Left hindlimb (tissue), 1 donor: ENCODE measurements at regions not wholly inside any gene's neighbourhood (a gene's known extent, or its start where the extent isn't known, plus 50 kb on each side); places are given as distances from the start of the nearest gene placed in this dataset.
A peak's percentile ranks its signal among the peaks of the same experiment; 100 is the strongest.
"Not testable (repeated sequence)": the region's sequence is repeated elsewhere in the genome, so short reads cannot be mapped to it uniquely, and the experiment has no call there.

ENCODE experiments used
- DNase-seq: peaks from one replicate; pipeline ENCODE4 v3.0.0-alpha.2; 2018

- no peak for DNase-seq
Observed at GRCh38 chr1:178020968-178021640, 51.2 kb upstream of the SEC16B start.

- no peak for DNase-seq
Observed at GRCh38 chr1:178021950-178022349, 52.1 kb upstream of the SEC16B start.

- DNase-seq, result no peak
Observed at GRCh38 chr1:178023181-178023618, 53.3 kb upstream of the SEC16B start.

DNA sequence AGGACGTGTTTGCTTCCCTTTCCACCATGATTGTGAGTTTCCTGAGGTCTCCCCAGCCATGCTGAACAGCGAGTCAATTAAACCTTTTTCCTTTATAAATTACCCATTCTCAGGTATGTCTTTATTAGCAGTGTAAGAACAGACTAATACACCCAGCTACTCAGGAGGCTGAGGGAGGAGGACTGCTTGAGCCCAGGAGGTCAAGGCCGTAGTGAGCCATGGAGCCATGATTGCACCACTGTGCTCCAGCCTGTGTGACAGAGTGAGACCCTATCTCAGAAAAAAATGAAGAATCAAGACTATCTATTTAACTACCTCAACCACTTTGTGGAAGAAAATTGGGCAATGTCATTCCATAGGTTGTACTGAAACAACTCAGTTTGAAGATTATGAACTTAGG, 54.6 kb upstream of the SEC16B start:
- no peak for DNase-seq

DNA sequence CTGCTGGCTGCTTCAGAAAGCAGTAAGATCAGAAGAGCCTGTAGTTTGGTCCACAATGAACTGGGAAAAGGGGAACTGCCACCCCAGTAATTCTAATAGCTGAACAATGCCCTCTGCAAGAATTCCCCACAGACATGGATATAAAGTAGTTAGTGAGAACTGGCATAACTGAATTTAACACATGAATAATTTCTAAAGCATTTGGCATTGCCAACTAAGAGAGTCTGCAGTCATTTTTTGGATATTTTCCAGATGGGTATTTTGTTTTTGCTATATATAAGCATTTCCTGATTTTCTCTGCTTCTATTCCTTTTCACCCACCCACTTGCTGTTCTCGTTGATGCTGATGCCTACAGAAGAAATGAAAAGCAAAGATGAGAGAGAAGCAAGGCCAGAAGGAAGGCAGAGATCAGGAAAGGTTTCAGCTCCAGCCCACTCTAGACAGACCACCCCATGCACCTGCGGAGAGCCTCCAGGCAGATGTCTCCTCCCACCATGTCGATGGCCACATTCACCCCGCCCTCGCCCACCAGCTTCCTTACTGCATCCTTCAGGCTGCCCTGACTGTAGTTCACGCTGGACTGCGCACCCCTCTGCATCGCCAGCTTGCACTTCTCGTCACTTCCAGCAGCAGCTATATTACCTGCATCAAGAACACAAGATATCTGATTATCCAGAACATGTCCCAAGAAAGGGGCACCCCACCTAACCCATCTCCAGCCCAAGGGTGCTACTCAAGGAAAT, 55.9 kb upstream of the SEC16B start:
- DNase-seq, result no peak

- no peak for DNase-seq
Observed at GRCh38 chr1:178028841-178029481, 59.1 kb upstream of the SEC16B start.

- DNase-seq, result no peak
Observed at GRCh38 chr1:178030467-178030866, 60.6 kb upstream of the SEC16B start.

GRCh38 chr1:178031856-178032320, 62.0 kb upstream of the RASAL2 start:
- DNase-seq, result peak; percentile 74

- no peak for DNase-seq
Observed at GRCh38 chr1:178033019-178033418, 60.9 kb upstream of the RASAL2 start.

- DNase-seq, result no peak
Observed at GRCh38 chr1:178034676-178035075, 59.2 kb upstream of the RASAL2 start.

DNA sequence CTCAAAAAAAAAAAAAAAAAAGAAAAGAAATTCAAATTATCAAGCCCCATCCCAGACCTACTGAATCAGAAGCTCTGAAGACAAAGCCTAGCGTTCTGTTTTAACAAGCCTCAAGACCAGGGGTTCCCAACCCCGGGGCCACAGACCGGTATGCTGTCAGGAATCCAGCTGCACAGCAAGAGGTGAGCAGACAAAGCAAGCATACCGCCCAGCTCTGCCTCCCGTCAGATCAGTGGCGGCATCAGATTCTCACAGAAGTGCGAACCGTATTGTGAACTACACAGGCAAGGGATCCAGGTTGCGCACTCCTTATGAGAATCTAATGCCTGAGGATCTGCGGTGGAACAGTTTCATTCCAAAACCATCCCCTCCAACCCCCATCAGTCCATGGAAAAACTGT, 57.8 kb upstream of the RASAL2 start:
- DNase-seq, result no peak

GRCh38 chr1:178037510-178038253, 56.2 kb upstream of the RASAL2 start:
- DNase-seq, result peak; percentile 79

GRCh38 chr1:178038372-178038771, 55.5 kb upstream of the RASAL2 start:
- no peak for DNase-seq

GRCh38 chr1:178039891-178040290, 54.0 kb upstream of the RASAL2 start:
- no peak for DNase-seq

DNA sequence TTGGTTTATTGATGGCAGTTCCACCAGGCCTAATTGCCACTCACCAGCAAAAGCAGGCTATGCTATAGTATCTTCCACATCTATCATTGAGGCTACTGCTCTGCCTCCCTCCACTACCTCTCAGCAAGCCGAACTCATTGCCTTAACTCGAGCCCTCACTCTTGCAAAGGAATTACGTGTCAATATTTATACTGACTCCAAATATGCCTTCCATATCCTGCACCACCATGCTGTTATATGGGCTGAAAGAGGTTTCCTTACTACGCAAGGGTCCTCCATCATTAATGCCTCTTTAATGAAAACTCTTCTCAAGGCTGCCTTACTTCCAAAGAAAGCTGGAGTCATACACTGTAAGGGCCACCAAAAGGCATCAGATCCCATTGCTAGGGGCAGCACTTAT, 50.0 kb upstream of the RASAL2 start:
- not testable (repeated sequence) for DNase-seq
